ENCODE measurements at regions not wholly inside any gene's neighbourhood (a gene's known extent, or its start where the extent isn't known, plus 50 kb on each side); places are given as distances from the start of the nearest gene placed in this dataset.

GRCh38 chr1:113255038-113255719 is 135.1 kb upstream of the MAGI3 start:
- Histone ChIP-seq H3K27me3 (ENCODE audit: insufficient read depth, low read length) (peaks cover 27% of the 10 kb centered on the region), H4K20me1 (ENCODE audit: insufficient read depth, low read length) (no peaks in the 10 kb centered on the region), H3K79me2 (ENCODE audit: insufficient read depth, low read length) (no peaks in the 10 kb centered on the region), H3K4me3 (ENCODE audit: insufficient read depth, low read length) (no peak overlapping the region), H2AFZ (ENCODE audit: low read length) (no peak overlapping the region), H3K9me3 (ENCODE audit: low read depth, low read length) (no peaks in the 10 kb centered on the region), H3K27ac (ENCODE audit: low read depth, low read length) (no peak overlapping the region), H3K36me3 (ENCODE audit: insufficient read depth, low read length) (no peaks in the 10 kb centered on the region), H3K4me1 (ENCODE audit: insufficient read depth, low read length) (no peaks in the 10 kb centered on the region), H3K4me2 (ENCODE audit: insufficient read depth, low read length) (no peak overlapping the region)
- no peak for DNase-seq (ENCODE audit: insufficient read length, low spot score, missing footprints)
- no peak for TF ChIP-seq CTCF (IDR thresholded peaks at IDR 0.05; ENCODE audit: extremely low read depth, low read depth, low read length)

- no peak for TF ChIP-seq CTCF (IDR thresholded peaks at IDR 0.05; ENCODE audit: extremely low read depth, low read depth, low read length)
- Histone ChIP-seq H3K27me3 (ENCODE audit: insufficient read depth, low read length) (peaks cover 27% of the 10 kb centered on the region), H3K9me3 (ENCODE audit: low read depth, low read length) (no peaks in the 10 kb centered on the region), H3K27ac (ENCODE audit: low read depth, low read length) (no peak overlapping the region), H3K36me3 (ENCODE audit: insufficient read depth, low read length) (no peaks in the 10 kb centered on the region), H3K4me1 (ENCODE audit: insufficient read depth, low read length) (no peaks in the 10 kb centered on the region), H2AFZ (ENCODE audit: low read length) (no peak overlapping the region), H3K79me2 (ENCODE audit: insufficient read depth, low read length) (no peaks in the 10 kb centered on the region), H4K20me1 (ENCODE audit: insufficient read depth, low read length) (no peaks in the 10 kb centered on the region), H3K4me3 (ENCODE audit: insufficient read depth, low read length) (no peak overlapping the region), H3K4me2 (ENCODE audit: insufficient read depth, low read length) (no peak overlapping the region)
- no peak for DNase-seq (ENCODE audit: insufficient read length, low spot score, missing footprints)
Measured at GRCh38 chr1:113255720-113256347, 134.5 kb upstream of the MAGI3 start.

GRCh38 chr1:113256348-113256729 is 134.0 kb upstream of the MAGI3 start:
- Histone ChIP-seq H4K20me1 (ENCODE audit: insufficient read depth, low read length) (no peaks in the 10 kb centered on the region), H3K9me3 (ENCODE audit: low read depth, low read length) (no peaks in the 10 kb centered on the region), H3K27me3 (ENCODE audit: insufficient read depth, low read length) (peaks cover 27% of the 10 kb centered on the region), H3K27ac (ENCODE audit: low read depth, low read length) (no peak overlapping the region), H2AFZ (ENCODE audit: low read length) (no peak overlapping the region), H3K79me2 (ENCODE audit: insufficient read depth, low read length) (no peaks in the 10 kb centered on the region), H3K4me3 (ENCODE audit: insufficient read depth, low read length) (no peak overlapping the region), H3K36me3 (ENCODE audit: insufficient read depth, low read length) (no peaks in the 10 kb centered on the region), H3K4me1 (ENCODE audit: insufficient read depth, low read length) (no peaks in the 10 kb centered on the region), H3K4me2 (ENCODE audit: insufficient read depth, low read length) (no peak overlapping the region)
- no peak for DNase-seq (ENCODE audit: insufficient read length, low spot score, missing footprints)
- TF ChIP-seq CTCF (IDR thresholded peaks at IDR 0.05; ENCODE audit: extremely low read depth, low read depth, low read length): no peak

- Histone ChIP-seq H3K27ac (ENCODE audit: low read depth, low read length) (no peak overlapping the region), H4K20me1 (ENCODE audit: insufficient read depth, low read length) (no peaks in the 10 kb centered on the region), H3K4me3 (ENCODE audit: insufficient read depth, low read length) (no peak overlapping the region), H3K9me3 (ENCODE audit: low read depth, low read length) (no peaks in the 10 kb centered on the region), H3K79me2 (ENCODE audit: insufficient read depth, low read length) (no peaks in the 10 kb centered on the region), H3K36me3 (ENCODE audit: insufficient read depth, low read length) (no peaks in the 10 kb centered on the region), H2AFZ (ENCODE audit: low read length) (no peak overlapping the region), H3K4me2 (ENCODE audit: insufficient read depth, low read length) (no peak overlapping the region), H3K4me1 (ENCODE audit: insufficient read depth, low read length) (no peaks in the 10 kb centered on the region), H3K27me3 (ENCODE audit: insufficient read depth, low read length) (peaks cover 29% of the 10 kb centered on the region)
- TF ChIP-seq CTCF (IDR thresholded peaks at IDR 0.05; ENCODE audit: extremely low read depth, low read depth, low read length): no peak
- DNase-seq (ENCODE audit: insufficient read length, low spot score, missing footprints): no peak
Measured at GRCh38 chr1:113259988-113260387, 130.3 kb upstream of the MAGI3 start.

Measured in osteoblast (primary cell).